ENCODE measurements at regions not wholly inside any gene's neighbourhood (a gene's known extent, or its start where the extent isn't known, plus 50 kb on each side); places are given as distances from the start of the nearest gene placed in this dataset.

- TF ChIP-seq POLR2AphosphoS5 (IDR thresholded peaks at IDR 0.05; ENCODE audit: low read depth, low read length) (no peak), CTCF (IDR thresholded peaks at IDR 0.05) (no peak), TCF7L2 (IDR thresholded peaks at IDR 0.05; ENCODE audit: low read depth, low read length) (no peak), REST (IDR thresholded peaks at IDR 0.05; ENCODE audit: insufficient read depth in 1 of 2, low read depth in 2 of 2, low read length in 1 of 2) (no peak), SIN3A (IDR thresholded peaks at IDR 0.05; ENCODE audit: borderline replicate concordance, insufficient read depth, low read depth, low read length) (no peak)
Observed at GRCh38 chr14:101199028-101199770, 295.7 kb upstream of the RTL1 start.

All from Panc1 (cell line).